GM12878 (cell line): ENCODE measurements at regions not wholly inside any gene's neighbourhood (a gene's known extent, or its start where the extent isn't known, plus 50 kb on each side); places are given as distances from the start of the nearest gene placed in this dataset.

Experiments used
- ATAC-seq: fragments of 200-7000 bp; cut with Tn5 transposase; 3 replicates; pipeline ENCODE4 v1.9.1; 2020; ENCODE audit warnings: mild to moderate bottlenecking, moderate library complexity
- BruUV-seq: library from RNA; stranded (reverse); fragments of 400-500 nt; replicated peaks from 2 replicates; lab custom pipeline; 2021; lab: Mats Ljungman, UMichigan
- CTCF ChIA-PET: fragments of 300-600 bp; sonication (Branson Sonifier 250); formaldehyde crosslinking; extraction: SDS; loops from one replicate; lab custom pipeline; 2021; ENCODE audit warnings: inconsistent platforms; lab: Yijun Ruan, JAX
- POLR2A ChIA-PET: fragments of 350-600 bp; formaldehyde crosslinking; extraction: SDS; loops from one replicate; lab custom pipeline; 2021; ENCODE audit warnings: inconsistent platforms; lab: Charles Lee
- RAD21 ChIA-PET: fragments of 300-600 bp; sonication (Branson Sonifier 250); formaldehyde crosslinking; loops from one replicate; lab custom pipeline; 2023; ENCODE audit warnings: antibody characterized with exemption; ENCODE audit not compliant: unreplicated experiment; lab: Charles Lee
- SMC1A ChIA-PET: fragments of 300-600 bp; sonication (Branson Sonifier 250); formaldehyde crosslinking; loops from one replicate; lab custom pipeline; 2023; ENCODE audit not compliant: unreplicated experiment, uncharacterized antibody; lab: Charles Lee
- DNase-seq: peaks from one replicate; pipeline ENCODE4 v3.0.0-alpha.2; 2011; ENCODE audit warnings: low read depth, low spot score
- FAIRE-seq: peaks from 3 replicates; lab custom pipeline; 2011; peaks lifted over from hg19 to GRCh38; lab: Jason Lieb, UNC
- H2AFZ ChIP-seq: 2 replicates; pipeline ENCODE4 v1.6.0; 2011; ENCODE audit warnings: low read depth, low read length, control low read depth; ENCODE audit not compliant: control insufficient read depth
- H3K27ac ChIP-seq: 2 replicates; pipeline ENCODE4 v1.5.1; 2011; ENCODE audit warnings: control low read depth; ENCODE audit not compliant: control insufficient read depth, insufficient read depth
- H3K27me3 ChIP-seq, 2 experiments: replicated peaks in 1 of 2; 2 replicates each; pipeline versions ENCODE4 v1.6.0 to v1.6.1; 2011; ENCODE audit warnings: low read length in 1 of 2; ENCODE audit not compliant: control insufficient read depth in 2 of 2, insufficient read depth in 2 of 2
- H3K36me3 ChIP-seq, 2 experiments: 2 replicates each; pipeline ENCODE4 v1.5.1; 2011; ENCODE audit warnings: low read length in 1 of 2; ENCODE audit not compliant: control insufficient read depth in 2 of 2, insufficient read depth in 2 of 2
- H3K4me1 ChIP-seq: 2 replicates; pipeline ENCODE4 v1.6.1; 2011; ENCODE audit warnings: mild to moderate bottlenecking, low read length, moderate library complexity, mixed read lengths; ENCODE audit not compliant: control insufficient read depth, insufficient read depth
- H3K4me2 ChIP-seq: 2 replicates; pipeline ENCODE4 v1.6.0; 2011; ENCODE audit warnings: control low read depth; ENCODE audit not compliant: control insufficient read depth, insufficient read depth
- H3K4me3 ChIP-seq: fragments of 200-600 bp; sonication (generic); 2 replicates; pipeline ENCODE4 v1.5.1; 2016
- H3K79me2 ChIP-seq: 2 replicates; pipeline ENCODE4 v1.6.0; 2011; ENCODE audit warnings: low read length; ENCODE audit not compliant: control insufficient read depth, insufficient read depth
- H3K9ac ChIP-seq: 2 replicates; pipeline ENCODE4 v1.8.0; 2011; ENCODE audit warnings: low read length, control low read depth, mixed read lengths; ENCODE audit not compliant: control insufficient read depth, insufficient read depth
- H3K9me3 ChIP-seq: replicated peaks from 3 replicates; pipeline ENCODE4 v1.5.1; 2011; ENCODE audit warnings: mild to moderate bottlenecking, low read length; ENCODE audit not compliant: control insufficient read depth, insufficient read depth
- H4K20me1 ChIP-seq: 2 replicates; pipeline ENCODE4 v1.6.0; 2011; ENCODE audit not compliant: control insufficient read depth, insufficient read depth
- CEBPZ ChIP-seq: fragments of 150-350 bp; IDR thresholded peaks from 2 replicates; pipeline ENCODE4 v1.6.1; 2016; ENCODE audit warnings: low read depth, low read length
- E4F1 ChIP-seq: fragments of 450-650 bp; IDR thresholded peaks from 2 replicates; pipeline ENCODE4 v1.6.1; 2018; ENCODE audit warnings: borderline replicate concordance, mild to moderate bottlenecking; ENCODE audit not compliant: partially characterized antibody
- KDM1A ChIP-seq: fragments of 200-600 bp; sonication (generic); IDR thresholded peaks from 2 replicates; pipeline ENCODE4 v1.6.1; 2016; ENCODE audit warnings: borderline replicate concordance
- PKNOX1 ChIP-seq: fragments of 450-650 bp; IDR thresholded peaks from 2 replicates; pipeline ENCODE4 v1.6.1; 2016; ENCODE audit warnings: mild to moderate bottlenecking
- RB1 ChIP-seq: fragments of 450-650 bp; formaldehyde crosslinking; IDR thresholded peaks from 2 replicates; pipeline ENCODE4 v1.6.1; 2017; ENCODE audit warnings: mild to moderate bottlenecking, borderline replicate concordance
- SIN3A ChIP-seq: IDR thresholded peaks from 2 replicates; pipeline ENCODE4 v1.6.1; 2012; ENCODE audit warnings: low read depth, low read length, improper control_type of control experiment
- SRF ChIP-seq, 2 experiments: IDR thresholded peaks; 2 replicates each; pipeline ENCODE4 v1.6.1; 2011; ENCODE audit warnings: low read depth in 2 of 2, low read length in 2 of 2, mild to moderate bottlenecking in 1 of 2, moderate library complexity in 1 of 2
- USF1 ChIP-seq: IDR thresholded peaks from 2 replicates; pipeline ENCODE4 v1.6.1; 2011; ENCODE audit warnings: borderline replicate concordance, low read depth, mild to moderate bottlenecking, moderate library complexity, mixed read lengths, low read length; ENCODE audit not compliant: insufficient read depth; ENCODE audit errors: extremely low read length
- ZBTB11 ChIP-seq: fragments of 450-650 bp; formaldehyde crosslinking; IDR thresholded peaks from 2 replicates; pipeline ENCODE4 v1.5.0; 2022; ENCODE audit warnings: mild to moderate bottlenecking, missing genetic modification characterization
- ZBTB33 ChIP-seq: fragments of 450-650 bp; IDR thresholded peaks from 2 replicates; pipeline ENCODE4 v1.6.1; 2017; ENCODE audit warnings: mild to moderate bottlenecking
- WGBS: methylation state at CpG from one replicate; pipeline ENCODE4 v1.1.6; 2016; ENCODE audit warnings: low lambda C conversion rate; ENCODE audit not compliant: insufficient replicate concordance, insufficient coverage; ENCODE audit errors: missing lambda C conversion rate; 5-methylcytosine and 5-hydroxymethylcytosine counted together
- in situ Hi-C: fragments of 300-500 bp; cut with MboI; formaldehyde crosslinking; loops from 9 replicates; pipeline ENCODE4 v1.14.3; 2018; ENCODE audit warnings: mixed read lengths
- intact Hi-C: fragments of 100-400 bp; cut with micrococcal nuclease; formaldehyde crosslinking; loops from one replicate; pipeline ENCODE4 v1.14.2; 2022; ENCODE audit not compliant: unreplicated experiment

GRCh38 chr2:228522977-228523376 is 341.5 kb upstream of the SPHKAP start:
- FAIRE-seq (no peak), DNase-seq (no peak), ATAC-seq (no peak)
- Histone ChIP-seq H3K27ac (no peak overlapping the region), H4K20me1 (no peaks in the 10 kb centered on the region), H3K79me2 (no peaks in the 10 kb centered on the region), H3K36me3 (no peaks in the 10 kb centered on the region), H3K4me3 (no peak overlapping the region), H3K27me3 (no peaks in the 10 kb centered on the region), H3K9me3 (no peaks in the 10 kb centered on the region), H2AFZ (no peak overlapping the region), H3K9ac (no peak overlapping the region), H3K4me1 (no peaks in the 10 kb centered on the region), H3K4me2 (no peak overlapping the region)
- RAD21 ChIA-PET: no interaction called here
- no TSS peak for BruUV-seq
- in situ Hi-C loops (no loop called here), intact Hi-C loops (no loop called here)
- SMC1A ChIA-PET: no interaction called here
- CTCF ChIA-PET: interaction anchor here (0.7 to 1.0 kb wide), 2 partner anchors 318 to 864 kb away, joined by 3 read pairs; no protein-coding TSS in a partner anchor
- 57% methylated on average over 3 of the region's 3 CpGs for WGBS
- POLR2A ChIA-PET: no interaction called here
- TF ChIP-seq SRF (IDR thresholded peaks at IDR 0.05; ENCODE audit: low read depth in 2 of 2, low read length in 2 of 2) (no peak), RB1 (no peak), PKNOX1 (no peak), SIN3A (no peak), USF1 (no peak), E4F1 (no peak), CEBPZ (no peak), ZBTB11 (CRISPR knock-in tag) (no peak), ZBTB33 (no peak), KDM1A (no peak)
